IPS-NIHi7 (cell line): ENCODE measurements at regions not wholly inside any gene's neighbourhood (a gene's known extent, or its start where the extent isn't known, plus 50 kb on each side); places are given as distances from the start of the nearest gene placed in this dataset.

ENCODE experiments used
- DNase-seq: peaks from one replicate; pipeline ENCODE4 v3.0.0; 2012; ENCODE audit warnings: mixed read lengths; ENCODE audit errors: extremely low spot score

DNA sequence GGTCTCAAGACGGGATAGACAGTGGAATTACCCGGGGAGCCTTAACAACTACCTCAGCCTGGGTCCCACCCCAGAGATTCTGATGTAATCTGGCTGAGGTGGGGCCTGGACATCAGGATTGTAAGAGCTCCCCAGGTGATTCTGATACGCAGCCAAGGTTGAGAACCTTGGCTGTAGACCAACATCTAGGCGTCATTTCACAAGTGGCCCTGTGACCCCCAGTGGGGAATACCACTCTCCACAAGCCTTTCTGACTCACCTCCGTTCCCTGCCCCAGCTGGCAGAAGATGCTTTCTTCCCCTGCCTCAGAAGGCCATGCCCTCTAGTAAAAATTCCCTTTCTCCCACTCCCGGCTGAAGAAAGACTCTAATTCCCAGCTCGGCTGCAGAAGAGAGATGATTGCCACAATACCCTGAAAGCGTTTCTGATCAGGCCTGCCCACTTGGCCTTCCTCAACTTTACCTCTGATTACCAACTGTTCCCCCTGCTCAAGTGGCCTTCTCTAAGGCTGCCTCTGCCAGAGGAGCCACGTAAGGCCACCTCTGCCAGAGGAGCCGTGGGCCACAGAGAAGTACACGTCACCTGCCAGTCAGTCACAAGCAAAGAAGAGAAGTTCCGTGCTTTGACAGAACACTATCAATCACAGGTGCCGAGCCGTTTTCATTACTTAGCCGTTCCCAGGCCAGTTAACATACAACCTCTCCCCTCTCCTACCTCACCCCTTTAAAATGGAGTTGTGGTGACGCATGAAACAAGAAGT lies 116.8 kb upstream of the PKDCC start:
- DNase-seq: no peak

DNA sequence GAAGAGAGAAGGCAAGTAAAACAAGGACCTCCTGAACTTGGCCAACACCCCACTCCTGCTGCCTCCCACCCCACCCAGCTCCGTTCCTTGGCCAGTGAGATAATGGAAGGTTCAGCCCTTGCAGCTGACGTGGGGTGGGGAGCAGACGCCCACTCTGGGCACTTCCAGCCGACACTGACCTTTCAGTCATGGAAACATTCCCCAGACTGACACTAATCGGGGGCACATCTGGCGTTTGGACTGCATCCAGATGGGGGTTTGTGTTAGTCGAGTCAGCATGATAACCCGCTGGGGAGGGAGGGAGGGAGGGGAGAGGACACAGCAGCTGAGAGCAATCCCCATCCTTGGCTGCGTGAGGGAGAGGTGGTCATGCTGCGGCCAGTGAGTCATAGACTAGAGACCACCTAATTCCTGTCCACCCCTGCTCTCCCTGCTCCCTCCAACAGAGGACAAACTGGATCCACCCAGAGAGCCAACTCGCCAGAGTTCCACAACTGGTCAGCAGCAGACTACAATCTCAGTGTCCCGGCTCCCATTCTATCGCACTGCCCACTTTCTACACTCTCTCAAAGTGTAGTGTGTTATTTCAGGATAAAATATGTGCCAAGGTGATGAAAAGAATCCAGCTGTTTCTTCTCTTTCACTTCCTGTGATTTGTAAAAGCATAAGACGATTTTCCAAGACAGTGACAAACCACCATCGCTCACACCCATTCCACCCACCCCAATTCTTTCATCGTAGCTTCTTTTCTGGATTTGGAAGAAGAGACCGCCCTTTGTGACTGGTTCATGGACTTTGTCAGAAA lies 115.4 kb upstream of the PKDCC start:
- DNase-seq: no peak

DNA sequence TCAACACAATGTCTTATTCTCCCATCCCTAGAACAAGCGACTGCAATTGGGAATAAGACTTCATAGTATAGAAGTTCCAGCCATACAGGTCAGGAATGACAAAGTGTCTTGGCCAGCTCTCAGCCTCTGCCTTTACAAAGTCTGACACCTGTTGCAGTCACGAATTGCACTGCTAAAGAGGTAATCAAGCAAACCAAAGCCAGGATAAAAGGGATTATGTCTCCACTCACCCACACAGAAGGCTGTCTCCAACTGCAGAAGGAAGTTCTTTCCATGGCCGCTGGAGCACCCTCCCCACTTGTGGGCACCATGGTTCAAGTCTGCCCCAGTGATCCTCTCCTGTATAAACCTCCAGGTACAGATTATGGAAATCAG lies 114.8 kb upstream of the PKDCC start:
- DNase-seq: no peak

DNA sequence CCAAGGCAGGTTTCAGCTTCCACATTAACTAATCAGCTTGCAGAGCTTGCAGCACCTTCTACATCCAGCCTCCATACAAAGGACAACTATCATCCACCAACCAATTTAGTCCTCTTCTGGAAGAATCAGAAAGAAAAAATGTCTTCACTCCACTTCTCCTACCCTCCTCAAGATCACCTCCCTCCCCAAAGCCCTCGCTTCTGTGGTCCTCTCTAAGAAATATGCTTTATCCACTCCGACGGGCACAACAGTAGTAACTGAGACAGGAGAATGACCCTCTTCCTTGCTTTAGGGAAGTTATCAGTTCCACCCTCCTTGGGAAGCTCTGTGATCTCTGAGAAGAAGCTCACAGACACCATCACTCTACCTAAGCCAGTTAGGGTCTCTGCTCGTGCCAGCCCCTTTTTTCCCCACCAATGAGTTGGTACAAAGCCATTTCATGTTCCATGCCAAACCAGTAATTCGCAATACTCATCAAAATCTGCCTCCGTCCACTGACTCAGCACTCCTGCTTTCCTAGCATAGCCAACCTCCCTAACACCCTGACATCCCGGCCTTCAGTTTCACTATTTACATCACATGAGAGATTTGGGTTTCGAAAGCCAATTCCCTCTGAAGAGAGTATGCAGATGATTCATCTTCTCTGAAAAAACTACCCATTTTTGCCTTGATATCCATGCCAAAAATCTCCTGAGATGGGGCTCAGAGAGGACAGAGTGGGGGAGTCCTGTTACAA lies 114.1 kb upstream of the PKDCC start:
- DNase-seq: no peak

DNA sequence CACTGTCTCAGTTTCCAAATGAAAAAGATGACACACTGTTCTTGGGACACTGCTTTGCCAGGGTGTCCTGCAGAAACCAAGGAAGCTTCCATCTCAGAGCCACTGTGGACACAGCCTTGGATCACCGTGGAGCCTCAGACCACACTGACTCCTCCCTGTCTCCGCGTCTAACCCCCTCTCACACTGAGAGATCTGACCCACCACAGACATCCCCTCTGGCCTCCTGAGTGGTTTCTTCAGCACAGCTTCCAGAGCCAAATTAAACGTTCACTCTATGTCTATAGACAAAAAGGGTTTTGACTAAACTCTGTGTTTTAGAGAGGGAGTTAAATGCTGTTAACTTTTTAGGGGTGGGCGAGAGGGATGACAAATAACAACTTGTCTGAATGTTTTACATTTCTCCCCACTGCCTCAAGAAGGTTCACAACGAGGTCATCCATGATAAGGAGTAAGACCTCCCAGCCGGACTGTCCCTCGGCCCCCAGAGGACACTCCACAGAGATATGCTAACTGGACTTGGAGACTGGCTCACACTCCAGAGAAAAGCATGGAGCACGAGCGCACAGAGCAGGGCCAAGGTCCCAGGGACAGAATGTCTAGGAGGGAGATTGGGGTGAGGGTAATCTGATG lies 113.4 kb upstream of the PKDCC start:
- no peak for DNase-seq

DNA sequence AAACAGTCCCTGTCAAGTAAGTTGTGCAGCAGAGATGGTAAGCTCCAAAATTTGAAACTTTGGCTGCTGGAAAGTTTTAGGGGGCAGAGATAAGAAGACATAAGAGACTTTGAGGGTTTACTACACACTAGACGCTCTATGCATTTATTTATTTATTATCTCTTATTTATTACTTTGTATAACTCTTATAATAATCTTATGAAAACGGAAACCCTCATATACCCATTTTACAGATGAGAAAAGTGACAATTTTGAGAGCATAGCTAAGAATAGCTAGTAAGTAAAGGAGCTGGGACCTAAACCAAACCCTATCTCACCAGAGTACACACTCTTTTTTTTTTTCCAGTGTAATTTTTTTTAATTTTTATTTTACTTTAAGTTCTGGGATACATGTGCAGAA lies 112.8 kb upstream of the PKDCC start:
- no peak for DNase-seq

DNA sequence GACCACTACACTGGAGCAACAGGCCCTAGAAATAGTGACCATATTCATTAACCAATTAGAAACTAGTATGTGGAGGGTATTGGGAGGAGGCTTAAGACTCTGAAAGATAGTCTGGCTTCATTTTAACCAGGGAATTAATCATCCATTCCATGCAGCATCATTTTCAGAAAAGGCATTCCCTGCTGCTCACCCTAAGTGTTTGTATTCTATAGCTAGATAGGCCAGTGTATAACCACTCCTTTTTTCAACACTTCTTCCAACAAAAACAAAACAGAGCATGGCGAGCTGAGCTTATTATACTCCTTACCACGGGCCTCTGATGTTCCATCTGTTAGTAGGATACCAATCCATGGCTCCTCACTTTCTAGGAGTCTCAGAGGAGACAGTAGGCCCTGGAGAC lies 112.0 kb upstream of the PKDCC start:
- no peak for DNase-seq

DNA sequence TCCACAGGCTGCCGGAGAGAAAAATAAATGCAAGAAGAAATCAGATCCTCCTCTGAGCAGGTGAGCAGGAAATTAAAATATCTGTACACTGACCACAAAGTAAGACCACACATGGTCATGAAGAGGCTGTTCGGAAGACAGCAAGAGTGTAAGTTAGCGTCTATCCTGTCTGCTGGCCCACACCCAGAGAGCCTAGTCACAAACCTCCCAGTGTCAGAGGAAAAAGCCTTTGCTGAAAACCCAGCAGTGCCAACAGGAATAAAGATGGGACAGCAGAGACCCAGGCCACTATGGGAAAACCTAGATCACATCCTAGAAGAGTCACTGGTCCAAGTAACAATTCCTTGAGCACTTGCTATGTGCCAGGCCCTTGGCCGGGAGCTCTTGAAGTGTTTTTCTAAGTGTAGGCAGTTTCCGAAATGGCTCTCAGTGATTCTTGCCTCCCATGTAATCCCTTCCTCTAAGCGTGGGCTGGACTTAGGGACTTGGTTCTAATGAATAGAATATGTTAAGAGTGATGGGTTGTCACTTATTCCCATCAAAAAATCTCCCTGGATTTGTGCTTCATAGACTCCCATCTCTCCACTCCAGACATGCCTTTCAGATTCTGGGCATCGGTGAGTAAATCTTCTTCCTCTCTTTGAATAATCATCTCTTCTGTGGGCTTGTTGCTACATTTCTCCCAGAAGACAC lies 110.9 kb upstream of the PKDCC start:
- DNase-seq: no peak

DNA sequence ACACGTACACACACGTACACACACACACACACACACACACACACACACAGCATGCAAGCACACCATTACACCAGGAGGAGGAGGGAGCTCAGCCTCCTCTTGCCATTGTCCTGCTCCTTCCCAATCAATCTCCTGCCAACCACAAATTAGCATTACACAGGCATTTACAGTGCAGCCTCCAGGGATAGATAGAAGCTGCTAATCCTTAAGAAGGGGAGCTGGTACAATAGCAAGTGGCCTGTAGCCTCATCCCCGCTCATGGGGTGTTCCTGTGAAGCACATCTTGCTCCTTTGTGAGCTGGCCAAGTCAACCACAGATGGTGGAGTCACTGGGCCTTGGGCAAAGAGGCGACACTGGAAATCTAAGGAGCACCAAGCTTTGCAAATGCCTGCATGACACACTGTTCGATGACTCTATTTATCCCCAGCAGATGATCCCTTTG lies 110.3 kb upstream of the PKDCC start:
- DNase-seq: peak; percentile 78

DNA sequence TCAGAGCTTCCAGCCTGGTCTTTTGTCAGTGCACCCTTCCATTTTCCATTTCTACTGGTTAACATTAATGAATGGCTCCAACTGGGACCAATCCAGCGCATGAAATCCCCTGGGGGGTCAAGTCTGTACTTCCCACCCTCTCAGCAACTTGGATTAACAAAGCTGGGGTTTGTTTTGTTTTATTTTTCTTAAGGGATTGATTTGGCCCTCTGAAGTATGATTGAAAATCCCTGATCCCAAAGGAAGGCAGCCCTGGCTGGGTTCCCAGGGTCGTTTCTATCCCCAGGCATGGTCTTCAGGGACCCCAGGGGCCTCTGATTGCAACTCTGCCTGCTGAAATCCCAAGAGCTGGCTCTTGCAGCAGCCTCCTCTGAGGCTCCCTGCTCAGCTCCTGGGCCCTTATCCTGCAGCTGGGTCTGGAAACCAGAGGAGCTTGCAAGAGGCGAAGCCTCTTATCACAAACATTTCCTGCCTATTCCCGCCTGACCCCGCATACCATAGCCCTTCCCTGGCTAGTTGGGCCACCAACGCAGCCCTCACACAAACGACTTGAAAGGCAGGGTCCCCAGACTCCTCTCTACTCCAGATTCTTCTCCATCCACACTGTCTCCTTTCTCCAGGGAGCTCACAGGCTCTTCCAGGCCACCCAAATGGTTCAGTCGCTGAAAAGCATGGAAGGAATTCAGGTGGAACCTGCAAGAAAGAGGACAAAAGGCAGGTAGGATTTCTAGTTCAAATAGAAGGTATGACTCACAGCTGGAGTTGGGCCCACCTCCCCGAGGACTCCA lies 109.7 kb upstream of the PKDCC start:
- peak; percentile 45 for DNase-seq

DNA sequence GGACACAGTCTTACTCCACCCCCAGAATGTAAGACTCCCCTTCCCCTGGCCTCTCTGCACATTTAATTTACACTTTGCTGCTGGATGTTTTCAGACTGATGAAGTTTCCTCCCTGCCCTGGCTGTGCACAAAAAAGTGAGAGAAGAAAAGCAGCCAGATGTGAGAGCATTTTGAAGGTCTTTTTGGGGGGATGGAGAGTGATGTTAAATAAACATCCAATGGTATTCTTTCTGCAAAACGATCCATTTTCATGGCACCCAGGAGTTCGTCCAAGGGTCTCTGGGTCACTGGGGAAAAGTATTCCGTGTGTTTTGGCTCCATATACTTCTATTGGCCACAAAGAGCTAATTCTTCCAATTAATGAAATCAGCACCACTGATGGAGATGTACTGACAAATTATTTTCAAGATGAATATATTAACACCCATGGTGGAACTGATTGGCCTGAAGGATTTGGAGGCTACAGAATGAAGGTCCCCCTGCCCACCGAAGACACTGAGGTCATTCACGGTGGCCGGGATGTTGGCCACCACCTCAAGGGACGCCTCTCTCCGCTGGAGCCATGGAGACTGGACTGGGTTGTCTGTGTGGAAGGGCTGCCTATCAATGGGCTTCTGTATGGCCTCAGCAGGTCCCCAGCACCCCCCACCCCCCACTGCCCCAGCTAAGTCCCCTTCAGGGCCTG lies 107.6 kb upstream of the PKDCC start:
- no peak for DNase-seq

DNA sequence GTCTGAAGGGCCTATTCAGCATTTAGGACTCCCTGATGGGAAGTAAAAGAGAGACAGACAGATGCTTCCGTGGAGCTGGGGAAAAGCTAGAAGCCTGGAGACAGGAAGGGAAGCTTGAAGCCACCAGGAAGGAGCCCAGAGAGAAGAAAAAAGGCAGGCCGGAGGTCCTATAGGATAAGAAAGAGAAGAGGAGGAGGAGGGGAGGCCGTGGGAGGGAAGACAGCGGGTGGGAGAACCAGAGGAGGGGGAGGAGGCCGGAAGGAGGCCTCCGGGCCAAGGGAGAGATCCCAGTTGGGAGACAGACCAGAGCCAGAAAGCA lies 107.1 kb upstream of the PKDCC start:
- DNase-seq: peak; percentile 38

DNA sequence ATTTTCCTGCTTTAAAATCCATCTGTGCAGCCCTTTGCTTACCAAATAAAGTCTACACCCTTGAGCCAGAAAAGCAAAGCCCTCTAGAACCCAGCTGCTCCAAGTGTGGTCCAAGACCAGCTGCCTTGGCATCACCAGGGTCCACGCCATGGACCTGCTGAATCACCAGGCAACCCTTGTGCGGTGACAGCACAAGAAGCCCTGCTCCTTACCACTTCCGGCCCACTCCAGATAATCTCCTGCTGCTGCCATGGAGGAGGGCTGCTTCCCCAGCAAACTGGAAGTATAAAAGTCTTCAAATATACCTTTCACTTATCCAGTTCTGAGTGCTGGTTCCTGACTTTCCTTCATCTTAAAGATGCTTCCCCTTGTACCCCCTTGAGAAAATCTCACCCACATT lies 106.0 kb upstream of the PKDCC start:
- DNase-seq: no peak

DNA sequence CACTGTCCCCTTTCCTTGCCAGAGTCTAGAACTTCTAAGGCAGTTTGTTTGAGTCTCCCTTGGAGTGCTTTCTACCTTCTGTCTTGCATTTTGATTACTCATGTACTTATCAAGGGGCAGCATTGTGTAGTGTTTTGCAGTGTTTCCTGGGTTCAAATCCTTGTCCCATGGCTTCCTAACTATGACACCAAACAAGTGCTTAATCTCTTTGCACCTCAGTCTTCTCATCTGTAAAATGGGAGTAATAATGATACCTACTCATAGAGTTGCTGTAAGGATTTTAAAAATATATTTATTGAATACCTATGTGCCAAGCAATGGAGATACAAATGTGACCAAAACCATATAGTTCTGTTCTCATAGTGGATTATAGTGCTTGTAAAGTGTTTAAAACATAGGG lies 105.5 kb upstream of the PKDCC start:
- DNase-seq: no peak

DNA sequence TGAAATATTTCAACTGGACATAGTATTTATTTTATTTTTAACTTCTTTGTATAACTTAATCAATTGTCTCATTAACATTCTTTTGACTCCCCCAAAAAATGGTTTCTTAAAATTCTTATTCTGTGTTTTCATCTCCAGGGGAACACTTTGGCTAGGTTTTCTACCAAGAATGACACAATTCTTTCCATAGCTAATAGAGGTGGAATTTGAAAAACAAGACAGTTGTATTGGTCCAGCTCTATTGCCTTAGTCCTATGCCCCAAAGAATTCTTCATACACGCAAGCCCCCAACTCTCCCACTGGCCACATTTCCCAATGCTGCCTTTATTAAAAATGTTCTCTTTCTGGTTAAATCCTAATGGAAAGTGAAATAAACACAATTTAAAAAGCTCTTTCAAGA lies 104.7 kb upstream of the PKDCC start:
- no peak for DNase-seq

DNA sequence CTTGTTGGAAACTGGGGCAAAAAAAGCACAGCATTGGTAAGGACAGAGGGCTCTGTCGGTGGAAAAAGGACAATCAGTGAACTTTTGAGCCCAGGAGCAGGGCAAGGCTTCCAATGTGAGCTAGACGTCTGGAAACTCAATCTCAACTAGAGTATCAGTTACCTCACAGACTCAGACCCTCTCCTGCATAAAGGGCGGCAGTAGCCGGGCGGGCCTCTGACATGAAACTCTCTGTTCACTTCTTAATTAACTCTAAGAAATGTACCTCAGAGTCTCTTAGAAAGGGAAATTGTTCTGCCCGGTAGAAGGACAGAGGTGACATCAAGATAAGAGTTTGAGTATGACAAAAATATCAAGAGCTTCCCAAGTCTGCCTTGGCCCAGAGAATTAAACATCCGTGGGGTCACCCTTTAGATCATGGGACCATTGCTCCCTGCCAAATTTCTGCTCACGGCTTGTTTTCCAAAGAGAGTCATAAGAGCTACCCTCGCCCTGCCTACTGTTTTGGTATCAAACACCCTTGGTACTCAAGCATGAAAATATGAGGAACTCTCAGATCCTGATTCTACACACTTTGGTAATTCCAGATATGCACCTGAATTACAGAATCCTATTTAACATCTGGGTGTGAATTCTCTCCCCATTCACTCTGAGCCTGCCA lies 103.5 kb upstream of the PKDCC start:
- no peak for DNase-seq

DNA sequence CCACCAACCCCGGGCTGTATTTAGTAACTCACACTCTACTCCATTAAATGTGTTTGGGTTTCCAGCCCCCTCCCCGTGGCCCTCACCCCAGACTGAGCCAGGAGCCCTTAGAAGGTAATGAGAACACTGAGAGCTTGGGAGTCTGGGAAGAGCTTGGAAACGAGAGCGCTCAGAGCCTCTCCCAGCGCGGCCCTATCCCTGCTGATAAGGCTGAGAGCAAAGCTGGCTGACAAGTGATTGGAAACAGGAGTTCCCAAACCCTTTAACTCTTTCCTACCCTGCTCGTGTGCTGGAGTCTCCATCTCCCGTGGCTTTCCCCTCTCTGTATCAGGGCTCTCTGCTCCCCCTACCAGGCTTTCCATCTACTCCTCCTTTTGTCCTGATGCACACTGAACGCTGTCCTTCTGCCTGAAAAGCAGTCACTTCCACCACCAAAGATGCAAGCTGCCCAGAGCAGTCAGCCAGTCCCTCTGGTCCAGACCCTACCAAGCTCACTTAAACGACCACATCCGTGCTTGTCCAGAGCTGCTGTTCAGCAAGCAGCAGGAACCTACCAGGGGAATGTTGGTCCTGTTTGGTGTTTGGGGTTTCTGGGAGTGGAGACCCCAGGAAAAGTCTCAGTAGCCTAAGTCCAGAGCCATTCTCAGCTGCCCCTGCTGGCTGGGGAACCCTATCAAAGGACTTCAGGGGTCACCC lies 100.0 kb upstream of the PKDCC start:
- peak; percentile 68 for DNase-seq

DNA sequence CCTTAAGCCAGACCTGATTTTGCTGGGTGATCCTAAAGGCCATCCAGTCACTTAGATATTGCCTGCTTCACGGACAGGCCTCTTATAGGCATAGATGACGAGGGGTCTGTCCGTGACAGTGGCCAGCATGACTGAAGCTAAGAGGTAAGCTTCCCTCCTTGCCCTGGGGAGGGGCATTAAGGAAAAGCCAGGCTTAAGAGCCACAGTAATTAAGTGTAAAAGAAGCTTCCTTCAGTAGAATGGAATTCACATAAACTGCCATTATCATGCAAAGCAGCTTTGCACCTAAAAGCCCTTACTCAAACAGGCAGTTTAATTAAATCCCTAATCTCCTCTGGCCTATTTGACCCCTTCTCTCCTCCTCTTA lies 99.4 kb upstream of the PKDCC start:
- peak; percentile 64 for DNase-seq
